T-helper 22 cell (primary cell): ENCODE measurements at regions not wholly inside any gene's neighbourhood (a gene's known extent, or its start where the extent isn't known, plus 50 kb on each side); places are given as distances from the start of the nearest gene placed in this dataset.
A peak's percentile ranks its signal among the peaks of the same experiment; 100 is the strongest.
"Not testable (repeated sequence)": the region's sequence is repeated elsewhere in the genome, so short reads cannot be mapped to it uniquely, and the experiment has no call there.

Experiments
- DNase-seq: peaks from one replicate; pipeline ENCODE4 v3.0.0-alpha.2; 2020; ENCODE audit warnings: low read depth

DNA sequence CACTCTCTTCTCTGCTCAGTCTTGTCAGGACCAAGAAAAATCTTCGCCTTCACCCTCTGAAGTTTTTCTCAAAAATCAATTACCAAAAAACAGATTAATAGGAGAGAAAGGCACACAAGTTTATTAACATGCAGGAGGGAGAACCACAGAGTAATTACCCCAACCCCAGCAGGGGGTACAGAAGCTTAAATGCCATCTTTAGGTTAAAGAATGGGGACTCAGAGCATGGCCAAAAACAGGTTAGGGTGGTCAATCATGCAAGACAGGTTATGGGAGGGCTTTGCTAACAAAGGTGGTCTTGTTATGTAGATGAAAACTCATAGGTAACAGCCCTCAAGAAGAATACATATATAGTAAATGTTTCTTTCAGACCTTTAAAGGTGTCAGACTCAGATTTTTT is 100.5 kb upstream of the BTN3A2 start:
- no peak for DNase-seq

DNA sequence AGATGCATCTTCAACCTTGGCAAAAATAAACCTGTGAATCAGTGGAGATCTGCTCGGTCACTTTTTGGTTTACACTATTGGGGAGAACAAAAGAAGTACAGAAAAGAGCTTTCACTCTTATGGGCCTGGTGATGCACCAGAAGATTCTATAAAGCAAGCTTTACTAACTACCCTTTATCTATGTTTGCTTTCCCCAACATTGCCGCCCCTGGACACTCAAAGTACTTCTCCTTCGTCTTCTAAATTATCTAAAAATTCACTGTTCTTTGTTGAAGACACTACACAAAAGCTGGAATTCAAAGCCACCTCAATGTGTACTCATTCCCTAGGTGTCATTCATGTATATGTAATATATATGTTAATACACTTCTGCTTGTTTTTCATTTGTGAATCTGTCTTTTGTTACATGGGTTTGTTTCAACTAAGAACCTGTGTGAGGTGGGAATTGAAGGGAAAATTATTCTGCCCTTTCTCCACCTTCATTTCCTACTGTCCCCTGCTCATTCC is 97.9 kb upstream of the BTN3A2 start:
- DNase-seq: no peak

DNA sequence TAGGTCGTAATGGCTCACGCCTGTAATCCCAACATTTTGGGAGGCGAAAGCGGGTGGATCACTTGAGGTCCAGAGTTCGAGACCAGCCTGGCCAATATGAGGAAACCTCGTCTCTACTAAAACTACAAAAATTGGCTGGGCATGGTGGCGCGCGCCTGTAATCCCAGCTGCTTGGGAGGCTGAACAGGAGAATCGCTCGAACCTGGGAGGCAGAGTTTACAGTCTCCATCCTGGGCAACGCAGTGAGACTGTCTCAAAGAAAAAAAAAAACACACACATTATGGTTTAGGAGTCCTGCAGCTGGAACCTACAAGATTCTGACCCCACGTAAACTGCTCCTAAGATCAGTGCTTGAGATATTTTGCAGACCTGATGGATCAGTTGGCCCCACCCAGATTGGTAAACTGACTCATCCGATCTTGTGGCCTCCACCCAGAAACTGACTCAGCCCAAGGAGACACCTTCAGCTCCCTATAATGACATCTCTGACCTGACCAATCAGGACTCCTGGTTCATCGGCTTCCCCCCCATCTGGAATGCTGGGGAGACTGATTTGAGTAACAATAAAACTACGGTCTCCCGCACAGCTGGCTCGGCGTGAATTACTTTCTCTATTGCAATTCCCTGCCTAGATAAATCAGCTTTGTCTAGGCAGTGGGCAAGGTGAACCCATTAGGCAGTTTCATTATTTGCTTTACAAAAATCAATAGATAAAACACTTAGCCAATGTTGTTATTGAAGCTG is 96.2 kb upstream of the BTN3A2 start:
- no peak for DNase-seq

DNA sequence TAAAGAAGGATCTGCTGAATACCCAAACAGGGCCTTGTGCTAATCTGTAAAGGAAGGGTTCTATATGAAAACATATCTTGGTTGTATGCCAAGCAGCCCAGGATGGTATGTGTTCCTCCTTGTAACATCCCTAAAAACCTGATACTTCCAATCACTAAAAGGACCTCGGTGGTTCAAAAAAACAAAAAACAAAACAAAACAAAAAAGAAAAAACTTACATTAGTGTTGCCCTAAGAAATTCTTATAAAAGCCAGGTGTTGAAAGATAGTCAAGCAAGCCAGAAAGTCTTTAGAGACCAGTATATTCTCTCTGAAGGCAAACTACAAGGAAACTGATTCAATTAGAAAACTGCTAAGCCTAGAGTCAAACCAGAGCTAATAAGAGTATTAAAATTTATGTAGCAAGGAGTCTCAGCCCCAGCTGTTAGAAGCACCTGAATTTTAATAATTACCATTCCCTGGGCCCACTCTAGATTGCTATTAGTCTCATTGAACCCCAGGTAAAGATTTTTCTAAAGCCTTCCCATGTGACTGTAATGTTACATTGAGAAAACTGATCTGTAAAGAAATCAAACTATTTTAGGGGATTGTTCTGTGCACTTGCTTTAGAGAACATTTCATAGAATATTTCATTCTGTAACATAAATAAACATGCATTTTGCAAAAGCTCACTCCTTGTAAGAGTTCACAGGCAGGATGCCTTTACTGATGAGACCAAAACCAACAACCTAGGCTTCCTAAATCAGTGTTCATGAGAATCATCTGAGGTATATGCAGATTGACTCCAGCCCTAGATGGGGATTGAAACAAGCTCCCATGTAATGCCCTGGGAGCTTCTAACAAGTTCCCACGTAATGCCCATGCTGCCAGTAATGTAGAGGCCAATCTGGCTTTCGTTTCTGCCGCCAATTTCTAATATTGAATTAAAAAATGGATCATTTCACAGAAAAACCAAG is 95.2 kb upstream of the BTN3A2 start:
- DNase-seq: no peak

DNA sequence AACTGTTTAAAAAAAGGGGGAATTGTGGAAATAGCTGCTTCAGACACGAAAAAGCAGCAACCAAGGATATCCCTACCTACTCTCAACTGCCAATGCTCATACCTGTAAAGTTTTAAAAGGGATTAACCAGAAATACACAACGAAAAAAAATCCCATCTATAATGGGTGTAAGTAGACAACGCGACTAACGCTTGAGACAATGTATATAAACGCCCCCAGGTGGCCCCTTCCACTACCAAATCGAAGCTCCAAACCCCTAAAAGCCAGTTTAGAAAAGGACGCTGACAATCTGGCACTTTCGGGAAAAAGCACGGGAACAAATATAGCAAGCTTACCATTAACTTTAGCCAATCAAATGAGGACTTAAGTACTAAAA is 94.5 kb upstream of the BTN3A2 start:
- DNase-seq: no peak

DNA sequence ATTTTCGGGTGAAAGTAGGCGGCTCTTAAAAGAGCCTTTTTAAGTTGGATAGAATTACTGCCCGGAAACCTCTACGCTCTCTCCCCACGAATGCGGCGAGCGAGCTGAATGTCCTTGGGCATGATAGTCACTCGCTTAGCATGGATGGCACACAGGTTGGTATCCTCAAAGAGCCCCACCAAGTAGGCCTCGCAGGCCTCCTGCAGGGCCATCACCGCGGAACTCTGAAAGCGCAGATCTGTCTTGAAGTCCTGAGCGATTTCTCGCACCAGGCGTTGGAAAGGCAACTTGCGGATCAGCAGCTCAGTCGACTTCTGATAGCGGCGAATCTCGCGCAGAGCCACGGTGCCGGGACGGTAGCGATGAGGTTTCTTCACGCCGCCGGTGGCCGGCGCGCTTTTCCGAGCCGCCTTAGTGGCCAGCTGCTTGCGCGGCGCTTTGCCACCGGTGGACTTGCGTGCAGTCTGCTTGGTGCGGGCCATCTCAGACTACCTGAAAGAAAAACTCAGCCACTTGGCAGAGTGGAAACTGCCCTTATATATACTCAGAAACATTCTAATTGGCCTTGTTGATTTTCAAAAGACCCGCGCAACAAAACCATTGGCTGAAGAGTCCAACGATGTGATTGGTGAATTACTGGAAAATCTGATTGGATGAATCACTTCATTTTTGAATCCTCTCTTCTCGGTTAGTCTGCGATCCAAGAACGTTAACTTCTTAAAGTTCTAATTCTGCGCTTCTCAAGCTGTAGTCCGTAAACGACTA is 93.9 kb upstream of the BTN3A2 start:
- DNase-seq: peak; percentile 49

DNA sequence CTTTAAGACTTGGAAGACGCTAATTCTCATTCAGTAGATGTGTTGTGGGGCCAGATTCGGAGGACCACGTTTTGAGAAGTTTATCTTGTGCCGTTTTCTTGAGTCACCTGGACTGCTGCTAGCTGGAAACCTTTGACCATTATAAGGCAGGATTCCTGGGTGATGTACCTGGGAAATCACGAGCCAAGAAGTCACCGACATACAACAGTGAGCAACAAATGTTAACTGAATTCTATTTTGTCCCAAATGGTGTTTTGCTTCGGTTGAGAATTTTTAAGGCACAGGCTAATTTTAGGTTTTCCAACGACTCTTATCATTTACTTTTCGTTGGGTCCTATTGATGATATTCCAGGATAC is 93.4 kb upstream of the BTN3A2 start:
- no peak for DNase-seq

DNA sequence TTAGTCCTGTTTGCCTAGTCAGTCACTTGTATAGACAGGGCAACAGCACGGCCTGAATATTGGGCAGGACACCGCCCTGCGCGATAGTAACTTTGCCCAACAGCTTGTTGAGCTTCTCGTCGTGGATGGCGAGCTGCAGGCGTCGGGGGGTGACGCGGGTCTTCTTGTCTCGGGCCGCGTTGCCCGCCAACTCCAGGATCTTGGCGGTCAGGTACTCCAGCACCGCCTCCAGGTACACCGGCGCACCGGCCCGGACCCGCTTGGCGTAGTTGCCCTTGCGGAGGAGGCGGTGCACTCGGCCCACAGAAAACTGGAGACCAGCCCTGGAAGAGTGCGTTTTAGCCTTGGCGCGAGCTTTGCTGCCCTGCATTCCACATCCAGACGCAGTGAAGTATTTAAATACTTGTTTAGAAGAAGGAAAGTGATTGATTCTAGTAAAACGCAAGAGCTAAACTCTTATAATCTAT is 92.8 kb upstream of the BTN3A2 start:
- DNase-seq: peak; percentile 32

DNA sequence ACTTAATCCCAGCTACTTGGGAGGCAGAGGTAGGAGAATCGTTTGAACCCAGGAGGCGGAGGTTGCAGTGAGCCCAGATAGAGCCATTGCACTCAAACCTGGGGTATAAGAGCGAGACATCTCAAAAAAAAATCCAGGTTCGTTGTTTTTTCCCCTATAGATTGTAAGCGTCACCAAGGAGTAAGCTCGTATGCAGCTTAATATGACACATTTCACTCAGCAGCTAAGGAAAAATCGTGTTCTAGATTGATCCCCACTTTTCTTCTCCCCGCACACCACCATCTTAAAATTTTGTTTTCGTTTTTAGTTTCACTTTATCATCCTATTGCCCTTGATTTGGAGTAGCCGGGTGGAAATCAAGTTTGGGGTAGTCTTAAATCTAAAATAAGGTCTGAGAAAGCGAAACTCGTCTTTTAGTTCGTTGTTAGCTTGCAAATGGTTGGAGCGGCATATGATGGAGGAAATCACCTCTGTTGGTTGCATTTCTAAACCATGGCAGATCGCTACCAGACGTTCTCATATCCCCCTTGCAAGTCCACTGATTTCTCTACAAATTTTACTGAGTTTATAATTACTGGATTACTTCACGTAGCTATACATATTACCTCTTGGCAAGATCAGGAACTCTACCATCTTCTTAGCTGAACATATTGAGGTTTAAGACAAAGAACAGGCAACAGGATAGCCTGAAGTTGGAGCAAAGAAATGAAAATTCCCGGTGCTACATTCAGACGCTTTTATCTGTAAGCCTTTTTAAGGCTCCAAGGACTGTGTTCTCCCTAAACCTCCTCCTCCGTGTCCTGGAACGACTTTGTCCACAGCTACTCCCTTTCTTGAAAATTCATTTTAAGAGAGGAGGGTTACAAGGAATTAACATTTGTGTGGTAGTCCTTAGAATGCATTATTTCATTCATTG is 91.1 kb upstream of the BTN3A2 start:
- no peak for DNase-seq

DNA sequence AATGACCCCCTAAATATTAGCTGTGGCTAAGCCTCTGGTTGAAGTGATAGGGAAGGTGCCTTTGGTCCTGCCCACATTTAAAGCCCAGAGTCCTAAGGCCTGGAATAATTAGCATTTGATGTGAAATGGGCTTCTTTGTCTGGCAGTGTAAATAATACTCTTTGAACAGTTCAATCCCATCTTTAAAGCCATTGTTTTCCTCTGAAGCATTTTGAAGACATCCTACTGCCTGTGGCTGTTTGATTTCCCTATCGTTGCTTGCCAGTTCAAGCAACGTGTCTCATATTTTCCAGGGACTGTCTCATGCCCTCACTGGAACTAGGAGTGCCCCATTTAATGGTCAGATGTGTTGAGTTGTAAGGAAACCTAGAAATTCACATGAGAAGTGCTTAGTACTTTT is 89.3 kb upstream of the BTN3A2 start:
- no peak for DNase-seq

DNA sequence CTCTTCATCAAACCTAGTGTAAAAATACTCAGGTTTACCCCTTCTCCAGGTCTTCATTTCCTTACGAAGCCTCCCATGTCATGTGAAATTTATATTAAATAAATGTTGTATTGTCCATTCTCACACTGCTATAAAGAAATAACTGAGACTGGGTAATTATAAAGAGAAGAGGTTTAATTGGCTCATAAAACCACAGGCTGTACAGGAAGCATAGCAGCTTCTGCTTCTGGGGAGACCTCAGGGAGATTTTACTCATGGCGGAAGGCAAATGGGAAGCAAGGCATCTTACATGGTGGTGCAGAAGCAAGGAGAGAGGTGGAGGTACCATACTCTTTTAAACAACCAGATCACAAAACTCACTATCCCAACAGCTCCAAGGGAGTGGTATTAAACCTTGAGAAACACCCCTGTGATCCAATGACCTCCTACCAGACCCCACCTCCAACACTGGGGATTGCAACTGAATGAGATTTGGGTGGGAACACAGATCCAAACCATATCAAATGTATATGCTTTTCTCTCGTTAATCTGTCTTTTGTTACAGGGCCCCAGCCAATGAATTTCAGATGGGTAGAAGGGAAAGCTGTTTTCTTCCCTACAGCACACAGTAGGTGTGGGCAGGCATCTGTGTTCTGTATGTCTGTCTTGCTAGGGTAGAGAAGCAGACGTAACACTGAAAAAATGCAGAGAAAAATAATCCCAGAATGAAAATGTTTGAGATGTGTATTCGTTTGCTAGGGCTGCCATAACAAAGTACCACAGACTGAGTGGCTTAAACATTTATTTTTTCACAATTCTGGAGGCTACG is 88.0 kb upstream of the BTN3A2 start:
- DNase-seq: no peak

DNA sequence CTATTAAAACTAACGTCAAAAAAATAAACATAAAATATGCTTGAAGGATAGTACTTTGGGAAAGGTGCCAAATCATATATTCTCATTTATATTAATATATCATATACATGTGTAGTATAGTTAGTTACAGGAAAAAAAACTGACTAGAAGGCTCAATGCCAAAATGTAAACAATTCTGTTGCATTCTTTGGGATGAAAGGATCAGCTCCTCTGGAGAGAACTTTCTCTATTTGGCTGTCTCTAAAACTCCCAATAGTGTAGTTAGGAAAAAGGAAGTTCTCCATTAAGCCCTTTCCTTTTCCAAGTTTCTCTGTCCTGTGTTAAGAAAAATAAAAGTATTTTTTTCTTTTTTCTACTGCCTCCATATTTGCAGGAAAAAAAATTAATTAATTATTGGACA is 86.5 kb upstream of the BTN3A2 start:
- DNase-seq: no peak

DNA sequence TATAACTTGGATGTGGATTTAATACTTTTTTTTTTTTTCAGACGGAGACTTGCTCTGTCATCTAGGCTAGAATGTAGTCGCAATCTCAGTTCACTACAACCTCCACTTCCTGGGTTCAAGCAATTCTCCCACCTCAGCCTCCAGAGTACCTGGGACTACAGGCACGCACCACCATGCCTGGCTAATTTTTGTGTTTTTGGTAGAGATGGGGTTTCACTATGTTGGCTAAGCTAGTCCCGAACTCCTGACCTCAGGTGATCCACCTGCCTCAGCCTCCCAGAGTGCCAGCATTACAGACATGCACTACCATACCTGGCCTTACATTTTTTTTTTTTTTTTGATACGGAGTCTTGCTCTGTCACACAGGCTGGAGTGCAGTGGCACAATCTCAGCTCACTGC is 85.6 kb upstream of the BTN3A2 start:
- not testable (repeated sequence) for DNase-seq

DNA sequence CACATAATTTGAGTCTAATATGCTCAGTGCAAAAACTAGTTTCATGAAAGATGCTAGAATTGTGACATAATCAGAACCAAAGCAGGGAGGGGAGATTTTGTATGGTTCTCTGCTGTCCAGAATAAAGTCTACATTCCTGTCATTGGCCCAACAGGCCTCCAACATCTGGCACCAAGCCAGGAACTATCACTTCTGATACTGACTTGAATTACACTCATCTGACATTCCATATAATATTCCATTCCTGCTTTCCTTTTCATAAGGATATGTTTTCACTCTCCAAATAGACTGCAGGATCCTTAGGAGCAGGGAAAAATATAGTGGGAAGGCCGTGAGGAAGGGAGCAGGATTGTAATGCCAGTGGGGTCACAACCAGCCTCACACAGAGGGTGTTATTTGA is 84.6 kb upstream of the BTN3A2 start:
- no peak for DNase-seq

DNA sequence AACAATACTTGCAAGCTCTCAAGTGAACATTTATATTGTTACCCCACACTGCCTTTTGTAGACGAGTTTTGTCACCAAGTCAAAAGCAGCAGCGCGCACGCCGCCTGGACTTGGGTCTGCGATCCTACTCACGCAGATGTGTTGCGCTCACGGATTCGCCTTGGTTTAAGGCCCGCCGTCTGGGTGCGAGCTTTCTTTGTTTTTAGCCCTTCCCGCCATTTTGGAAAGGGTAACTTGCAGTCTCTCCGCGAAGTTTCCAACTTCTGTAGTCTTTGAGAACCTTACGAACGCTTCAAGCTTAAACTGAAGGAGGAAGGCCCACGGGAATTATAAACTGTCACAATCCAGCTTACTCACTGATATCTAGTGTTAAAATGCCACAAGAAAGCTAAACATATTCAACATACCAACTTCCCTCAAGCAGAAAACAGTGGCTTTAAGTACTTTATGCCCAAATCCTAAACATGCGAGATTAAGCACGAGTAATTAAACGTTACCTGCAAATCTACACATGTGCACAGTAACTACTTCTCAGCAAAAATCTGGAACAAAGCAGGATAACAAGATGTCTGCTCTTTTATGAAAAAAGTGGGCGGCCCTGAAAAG is 80.4 kb upstream of the BTN3A2 start:
- peak; percentile 20 for DNase-seq

DNA sequence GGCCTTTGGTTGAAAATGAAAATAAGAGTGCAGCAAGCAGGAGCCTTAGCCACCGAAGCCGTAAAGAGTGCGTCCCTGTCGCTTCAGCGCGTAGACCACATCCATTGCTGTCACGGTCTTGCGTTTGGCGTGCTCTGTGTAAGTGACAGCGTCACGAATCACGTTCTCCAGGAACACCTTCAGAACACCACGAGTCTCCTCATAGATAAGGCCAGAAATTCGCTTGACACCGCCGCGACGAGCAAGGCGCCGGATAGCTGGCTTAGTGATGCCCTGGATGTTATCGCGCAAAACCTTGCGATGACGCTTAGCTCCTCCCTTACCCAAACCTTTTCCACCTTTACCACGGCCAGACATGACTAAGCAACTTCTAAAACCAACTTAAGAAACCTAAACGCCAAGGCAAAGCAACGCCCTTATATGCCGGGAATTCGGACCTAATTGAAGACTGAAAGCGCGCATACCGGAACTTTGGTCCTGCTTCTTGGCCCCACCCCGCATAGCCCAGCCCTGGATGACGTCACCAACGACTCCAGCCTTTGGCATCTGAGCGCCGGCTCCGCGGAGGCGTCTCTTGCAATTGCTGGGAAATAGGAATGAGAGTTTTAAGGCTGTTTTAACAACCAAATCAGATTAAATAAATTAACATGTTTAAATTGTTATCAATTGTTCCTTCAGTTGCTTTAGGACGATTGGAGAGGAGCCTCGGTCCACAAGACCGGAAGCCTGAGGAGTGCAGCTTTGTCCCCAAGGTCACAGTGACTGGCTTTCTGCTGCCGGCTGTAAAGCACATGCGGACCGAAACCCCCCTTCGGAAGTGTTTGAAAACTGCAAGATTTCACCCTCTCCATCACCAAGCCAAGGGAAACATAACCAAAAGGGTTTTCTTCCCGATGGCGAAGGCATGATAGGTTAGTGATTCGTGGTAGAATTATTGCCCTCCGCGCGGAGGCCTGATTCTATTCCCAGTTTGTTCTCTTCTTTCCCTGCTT is 79.6 kb upstream of the BTN3A2 start:
- peak; percentile 86 for DNase-seq

DNA sequence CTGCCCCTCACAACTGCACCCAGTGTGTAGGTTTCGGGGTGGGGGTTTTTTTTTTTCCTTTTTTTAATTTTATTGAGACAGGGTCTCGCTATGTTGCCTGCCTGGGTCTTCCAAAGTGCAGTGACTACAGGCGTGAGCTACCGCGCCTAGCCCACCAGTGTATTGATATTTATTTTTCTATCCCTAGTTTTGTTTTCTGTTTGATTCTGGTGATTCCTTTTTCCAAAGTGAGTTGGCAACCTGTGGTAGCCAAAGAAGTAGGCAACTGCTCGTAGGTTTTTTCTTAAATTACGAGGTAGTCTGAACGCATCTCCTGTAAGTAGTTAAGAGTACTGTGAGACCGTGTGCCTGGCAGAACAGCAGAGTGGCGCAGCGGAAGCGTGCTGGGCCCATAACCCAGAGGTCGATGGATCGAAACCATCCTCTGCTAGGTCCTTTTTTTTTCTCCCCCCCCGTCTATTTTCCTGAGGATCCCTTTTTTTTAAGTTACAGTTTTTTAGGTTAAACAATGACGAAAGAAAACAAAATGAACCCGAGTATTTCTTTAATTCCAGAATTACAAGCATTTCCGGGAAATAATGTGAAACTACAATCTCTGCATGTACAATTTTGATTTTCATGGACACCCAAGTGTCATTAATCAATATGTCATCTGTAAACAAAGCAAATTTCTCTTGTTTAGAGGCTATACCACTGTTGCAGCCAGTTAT is 78.7 kb upstream of the BTN3A2 start:
- peak; percentile 56 for DNase-seq

DNA sequence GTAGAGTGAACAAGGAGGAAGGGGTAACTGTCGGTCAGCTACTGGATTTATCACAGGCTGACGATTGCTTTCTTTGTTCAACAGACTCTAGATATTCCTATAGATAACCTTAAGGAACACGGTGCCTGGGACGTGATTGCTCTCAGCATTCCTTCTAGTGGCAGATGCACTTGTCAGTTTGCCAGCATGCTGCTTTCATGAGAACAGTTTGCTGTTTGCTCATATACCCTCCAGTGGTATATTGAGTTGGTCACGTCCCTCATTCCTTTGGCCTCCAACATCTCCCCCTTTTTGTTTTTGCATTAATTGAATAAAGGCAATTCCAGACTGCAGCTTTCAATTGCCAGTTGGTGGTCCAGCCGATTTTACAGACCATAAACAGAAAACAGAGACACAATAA is 76.8 kb upstream of the BTN3A2 start:
- DNase-seq: no peak
